Astrocyte of the cerebellum (primary cell): ENCODE measurements at regions not wholly inside any gene's neighbourhood (a gene's known extent, or its start where the extent isn't known, plus 50 kb on each side); places are given as distances from the start of the nearest gene placed in this dataset.
"Not testable (repeated sequence)": the region's sequence is repeated elsewhere in the genome, so short reads cannot be mapped to it uniquely, and the experiment has no call there.

Source experiments
- DNase-seq: peaks from one replicate; pipeline ENCODE4 v3.0.0-alpha.2; 2011; ENCODE audit warnings: low read depth
- H3K4me3 ChIP-seq: 2 replicates; pipeline ENCODE4 v1.5.1; 2011; ENCODE audit warnings: mild to moderate bottlenecking, low read depth, low read length, moderate library complexity
- in situ Hi-C: cut with HindIII; loops from 2 replicates; pipeline ENCODE4 v1.10.0; 2017; ENCODE audit warnings: low sequenced_read_pairs
- TF ChIP-seq, protein P1 (sequence below): IDR thresholded peaks from 2 replicates; pipeline ENCODE4 v1.5.1; 2012; ENCODE audit warnings: low read length, low read depth, moderate library complexity, mild to moderate bottlenecking; ENCODE audit errors: missing control alignments

GRCh38 chr7:153951316-153951715, 100.9 kb upstream of the DPP6 start:
- in situ Hi-C loops = no loop called here
- no peak for DNase-seq
- TF ChIP-seq, protein P1, sequence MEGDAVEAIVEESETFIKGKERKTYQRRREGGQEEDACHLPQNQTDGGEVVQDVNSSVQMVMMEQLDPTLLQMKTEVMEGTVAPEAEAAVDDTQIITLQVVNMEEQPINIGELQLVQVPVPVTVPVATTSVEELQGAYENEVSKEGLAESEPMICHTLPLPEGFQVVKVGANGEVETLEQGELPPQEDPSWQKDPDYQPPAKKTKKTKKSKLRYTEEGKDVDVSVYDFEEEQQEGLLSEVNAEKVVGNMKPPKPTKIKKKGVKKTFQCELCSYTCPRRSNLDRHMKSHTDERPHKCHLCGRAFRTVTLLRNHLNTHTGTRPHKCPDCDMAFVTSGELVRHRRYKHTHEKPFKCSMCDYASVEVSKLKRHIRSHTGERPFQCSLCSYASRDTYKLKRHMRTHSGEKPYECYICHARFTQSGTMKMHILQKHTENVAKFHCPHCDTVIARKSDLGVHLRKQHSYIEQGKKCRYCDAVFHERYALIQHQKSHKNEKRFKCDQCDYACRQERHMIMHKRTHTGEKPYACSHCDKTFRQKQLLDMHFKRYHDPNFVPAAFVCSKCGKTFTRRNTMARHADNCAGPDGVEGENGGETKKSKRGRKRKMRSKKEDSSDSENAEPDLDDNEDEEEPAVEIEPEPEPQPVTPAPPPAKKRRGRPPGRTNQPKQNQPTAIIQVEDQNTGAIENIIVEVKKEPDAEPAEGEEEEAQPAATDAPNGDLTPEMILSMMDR = no peak

DNA sequence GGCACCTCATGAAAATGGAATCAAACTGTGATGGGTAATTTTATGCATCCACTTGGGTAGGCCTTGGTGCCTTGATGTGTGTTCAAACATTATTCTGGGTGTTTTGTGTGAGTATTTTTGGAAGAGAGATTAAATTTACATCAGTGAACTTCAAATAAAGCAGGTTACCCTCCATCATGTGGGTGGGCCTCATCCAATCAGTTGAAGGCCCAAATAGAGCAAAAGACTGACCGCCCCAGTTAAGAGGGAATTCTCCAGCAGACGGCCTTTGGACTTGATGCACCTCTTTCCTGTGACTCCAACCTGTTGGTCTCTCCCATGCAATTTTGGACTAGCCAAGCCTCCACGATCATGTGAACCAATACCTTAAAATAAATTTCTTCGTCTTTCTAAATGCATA, 97.7 kb upstream of the DPP6 start:
- TF ChIP-seq, protein P1 = no peak
- no peak overlapping the region for H3K4me3 ChIP-seq
- no peak for DNase-seq
- in situ Hi-C loops = no loop called here

More at GRCh38 chr7:153951316-153951715, 100.9 kb upstream of the DPP6 start:
- H3K4me3 ChIP-seq = no peak overlapping the region

DNA sequence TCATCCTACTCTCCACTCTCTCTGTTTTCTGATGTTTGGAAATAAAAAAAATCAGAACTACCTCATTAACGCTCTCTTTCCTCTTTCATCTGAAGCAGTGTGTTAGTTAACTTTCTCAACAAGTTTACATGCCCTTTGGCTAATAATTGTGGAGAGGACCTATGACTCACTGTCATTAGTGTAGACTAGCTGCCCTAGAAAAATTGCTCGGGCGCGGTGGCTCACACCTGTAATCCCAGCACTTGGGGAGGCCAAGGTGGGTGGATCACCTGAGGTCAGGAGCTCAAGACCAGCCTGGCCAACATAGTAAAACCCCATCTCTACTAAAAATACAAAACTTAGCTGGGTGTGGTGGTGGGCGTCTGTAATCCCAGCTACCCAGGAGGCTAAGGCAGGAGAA, 94.5 kb upstream of the DPP6 start:
- in situ Hi-C loops, H3K4me3 ChIP-seq, DNase-seq: not testable (repeated sequence)

GRCh38 chr7:153958381-153958780, 93.8 kb upstream of the DPP6 start:
- in situ Hi-C loops, DNase-seq, H3K4me3 ChIP-seq: not testable (repeated sequence)

GRCh38 chr7:153958789-153959188, 93.4 kb upstream of the DPP6 start:
- H3K4me3 ChIP-seq, DNase-seq, in situ Hi-C loops: not testable (repeated sequence)

GRCh38 chr7:153964481-153965112, 87.6 kb upstream of the DPP6 start:
- in situ Hi-C loops, DNase-seq, H3K4me3 ChIP-seq: not testable (repeated sequence)

DNA sequence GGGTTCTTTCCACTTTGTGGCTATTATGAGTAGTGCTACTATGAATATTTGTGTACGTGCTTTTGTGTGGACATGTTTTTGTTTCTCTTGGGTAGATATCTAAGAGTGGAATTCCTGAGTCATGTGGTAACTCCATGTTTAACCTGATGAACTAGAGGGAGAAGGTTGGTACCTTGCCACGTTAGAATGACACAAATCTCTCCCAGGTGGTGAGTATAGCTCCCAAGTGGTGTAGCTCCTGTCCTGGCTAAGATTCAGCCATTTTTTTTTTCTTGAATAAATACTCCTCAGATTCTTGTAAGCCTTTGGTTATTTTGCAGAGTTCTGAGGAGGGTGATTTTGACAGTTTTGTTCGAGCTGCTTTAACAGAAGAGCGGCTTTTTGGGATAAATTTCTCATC, 83.2 kb upstream of the DPP6 start:
- H3K4me3 ChIP-seq, in situ Hi-C loops, DNase-seq: not testable (repeated sequence)

DNA sequence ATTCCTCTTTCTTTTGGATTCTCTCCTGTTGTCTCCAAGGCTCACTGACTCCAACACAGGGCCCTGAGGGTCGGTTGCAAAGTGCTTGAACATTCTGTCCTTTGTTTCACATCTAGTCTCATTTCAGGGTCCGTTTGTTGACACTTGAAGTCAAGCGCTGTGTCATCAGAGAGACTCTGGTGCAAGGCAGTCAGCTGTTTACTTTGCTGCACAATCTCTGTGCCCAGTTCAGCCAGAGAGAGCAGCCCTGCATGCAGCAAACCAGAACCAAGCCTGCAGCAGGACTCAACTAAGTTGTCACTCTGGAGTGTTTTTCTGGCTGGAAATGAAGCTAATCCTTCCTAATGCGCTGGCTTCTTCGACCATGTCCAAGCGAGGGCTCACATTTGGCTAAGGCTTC, 77.6 kb upstream of the DPP6 start:
- DNase-seq, H3K4me3 ChIP-seq, in situ Hi-C loops: not testable (repeated sequence)

DNA sequence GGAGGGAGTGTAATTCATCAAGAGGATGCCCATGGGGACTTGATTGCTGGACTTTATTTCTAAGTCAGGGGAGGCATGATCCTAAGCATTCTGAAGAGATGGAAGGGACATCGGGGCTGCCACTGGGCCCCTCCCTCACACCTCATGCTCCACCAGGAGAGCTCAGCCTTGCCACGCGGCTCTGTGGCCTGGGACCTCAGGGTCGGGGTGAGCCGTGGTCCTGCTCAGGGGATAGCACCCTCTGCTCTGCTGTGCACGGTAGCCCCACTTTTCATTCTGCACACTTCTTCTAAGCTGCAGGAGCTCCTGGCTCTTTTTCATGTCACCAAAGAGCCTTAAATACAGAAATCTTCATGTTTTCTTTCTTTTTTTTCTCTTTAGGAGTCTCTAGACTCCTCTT, 75.5 kb upstream of the DPP6 start:
- in situ Hi-C loops, DNase-seq, H3K4me3 ChIP-seq: not testable (repeated sequence)

DNA sequence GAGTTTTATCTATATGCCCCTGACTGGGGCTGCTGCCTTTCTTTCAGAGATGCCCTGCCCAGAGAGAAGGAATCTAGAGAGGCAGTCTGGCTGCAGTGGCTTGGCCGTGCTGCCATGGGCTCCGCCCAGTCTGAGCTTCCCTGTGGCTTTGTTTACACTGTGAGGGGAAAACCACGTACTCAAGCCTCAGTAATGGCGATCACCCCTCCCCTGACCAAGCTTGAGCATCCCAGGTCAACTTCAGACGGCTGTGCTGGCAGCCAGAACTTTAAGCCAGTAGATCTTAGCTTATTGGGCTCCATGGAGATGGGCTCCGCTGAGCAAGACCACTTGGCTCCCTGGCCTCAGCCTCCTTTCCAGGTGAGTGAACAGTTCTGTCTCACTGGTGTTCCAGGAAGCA, 69.0 kb upstream of the DPP6 start:
- in situ Hi-C loops = not testable (repeated sequence)

DNA sequence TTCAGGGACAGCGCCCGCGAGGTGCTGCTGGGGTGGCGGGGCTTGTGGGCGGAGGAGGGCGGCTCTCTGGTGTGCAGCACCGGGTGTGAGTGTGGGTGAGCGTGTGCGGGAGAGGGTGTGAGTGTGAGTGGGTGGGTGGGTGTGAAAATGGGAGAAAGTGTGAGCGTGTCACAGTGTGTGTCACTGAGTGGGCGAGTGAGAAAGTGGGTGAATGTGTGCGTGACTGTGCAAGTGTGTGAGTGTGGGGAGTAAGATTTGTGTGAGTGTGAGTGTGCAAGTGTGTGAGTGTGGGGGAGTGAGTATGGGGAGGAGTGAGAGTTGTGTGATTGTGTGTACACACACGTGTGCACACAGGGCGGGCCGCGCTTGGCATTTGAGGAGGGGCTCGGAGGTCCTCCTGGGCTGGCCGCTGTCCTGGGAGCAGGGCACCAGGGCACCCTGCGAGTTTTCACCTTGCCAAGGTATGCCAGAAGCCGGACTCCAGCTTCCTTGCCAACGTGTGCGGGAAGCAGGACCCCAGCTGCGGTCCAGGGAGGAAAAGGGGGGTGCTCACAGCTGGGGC, 63.1 kb upstream of the DPP6 start:
- in situ Hi-C loops, DNase-seq, H3K4me3 ChIP-seq: not testable (repeated sequence)

More for the DNA sequence above, 69.0 kb upstream of the DPP6 start:
- H3K4me3 ChIP-seq, DNase-seq: not testable (repeated sequence)

- DNase-seq, in situ Hi-C loops, H3K4me3 ChIP-seq: not testable (repeated sequence)
Observed at GRCh38 chr7:153989742-153990425, 62.3 kb upstream of the DPP6 start.

DNA sequence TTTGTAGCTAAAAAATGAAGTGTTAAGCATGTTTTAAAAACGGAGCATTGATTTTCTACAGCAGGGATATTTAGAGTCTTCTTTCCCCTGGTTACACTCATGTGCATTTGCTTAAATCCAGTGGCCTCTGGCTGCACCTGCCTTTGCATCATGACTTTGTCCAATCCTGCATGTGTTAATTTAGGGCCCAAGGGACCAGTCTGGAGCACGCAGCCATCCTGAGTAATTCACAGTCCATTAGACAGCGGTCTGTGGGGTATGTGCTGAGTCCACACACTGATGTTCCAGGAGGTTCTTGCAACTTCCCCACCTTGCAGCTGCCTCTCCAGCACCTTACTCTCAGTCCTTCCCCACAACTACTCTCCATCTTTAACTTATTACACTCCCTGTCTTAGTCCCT, 60.7 kb upstream of the DPP6 start:
- in situ Hi-C loops, DNase-seq: not testable (repeated sequence)

DNA sequence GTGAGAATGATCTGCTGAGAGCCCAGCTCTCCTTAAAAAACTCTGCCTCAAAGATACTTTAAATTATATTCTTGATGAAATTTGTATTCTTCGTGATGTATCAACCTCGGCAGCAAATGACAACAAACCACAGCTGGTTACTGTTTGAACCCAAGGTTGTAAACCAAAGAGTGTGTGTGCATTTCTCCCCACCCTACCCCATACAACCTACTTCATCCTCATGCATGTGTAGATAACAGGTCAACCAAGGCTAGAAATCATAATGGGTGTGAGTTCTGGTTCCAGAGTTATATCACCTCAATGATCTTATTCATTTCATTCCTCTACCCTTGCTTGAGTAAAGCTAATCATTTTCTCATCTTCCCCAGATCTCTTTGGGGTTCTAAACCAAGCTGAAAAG, 58.8 kb upstream of the DPP6 start:
- H3K4me3 ChIP-seq, DNase-seq, in situ Hi-C loops: not testable (repeated sequence)

More for the DNA sequence above, 60.7 kb upstream of the DPP6 start:
- H3K4me3 ChIP-seq = not testable (repeated sequence)

DNA sequence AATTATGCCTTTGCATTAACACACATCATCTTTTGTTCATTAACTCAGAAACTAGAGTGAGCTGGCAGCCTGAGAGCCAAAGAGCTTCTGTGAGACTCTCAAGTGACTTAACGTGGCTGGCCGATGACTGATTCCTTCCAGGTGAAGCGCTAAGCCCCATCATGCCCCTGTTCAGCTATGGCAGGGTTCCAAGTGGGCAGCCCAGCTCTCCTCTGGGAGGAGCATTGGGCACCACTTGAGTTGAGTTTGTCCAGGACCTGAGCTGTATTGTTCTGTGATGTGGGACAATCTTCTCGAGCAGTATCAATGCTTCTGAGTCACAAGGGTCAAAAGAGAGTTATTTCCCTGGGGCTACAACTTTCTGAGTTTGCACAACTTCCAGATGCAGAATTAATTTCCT, 53.3 kb upstream of the DPP6 start:
- in situ Hi-C loops, H3K4me3 ChIP-seq, DNase-seq: not testable (repeated sequence)
